Duodenal mucosa (tissue), 2 donors: ENCODE measurements at regions not wholly inside any gene's neighbourhood (a gene's known extent, or its start where the extent isn't known, plus 50 kb on each side); places are given as distances from the start of the nearest gene placed in this dataset.

Experiments
- H3K27ac ChIP-seq: one replicate; pipeline ENCODE4 v1.7.0; 2013; ENCODE audit warnings: low read depth, low read length
- H3K27me3 ChIP-seq, 2 donors: one replicate each; pipeline ENCODE4 v1.7.0; 2013; ENCODE audit warnings: low read length in 2 of 2, control low read depth in 1 of 2; ENCODE audit not compliant: insufficient read depth in 2 of 2, control insufficient read depth in 1 of 2
- H3K36me3 ChIP-seq, 2 donors: one replicate each; pipeline ENCODE4 v1.7.0; 2013; ENCODE audit warnings: low read length in 2 of 2, control low read depth in 1 of 2; ENCODE audit not compliant: insufficient read depth in 2 of 2, control insufficient read depth in 1 of 2
- H3K4me1 ChIP-seq, 2 donors: one replicate each; pipeline ENCODE4 v1.7.0; 2013; ENCODE audit warnings: low read length in 2 of 2, control low read depth in 1 of 2; ENCODE audit not compliant: insufficient read depth in 2 of 2, control insufficient read depth in 1 of 2
- H3K4me3 ChIP-seq, 2 donors: one replicate each; pipeline ENCODE4 v1.7.0; 2013; ENCODE audit warnings: low read length in 2 of 2, low read depth in 1 of 2
- H3K9ac ChIP-seq, 2 donors: one replicate each; pipeline ENCODE4 v1.7.0; 2013; ENCODE audit warnings: low read length in 2 of 2, low read depth in 1 of 2
- H3K9me3 ChIP-seq, 2 donors: one replicate each; pipeline ENCODE4 v1.7.0; 2013; ENCODE audit warnings: low read length in 2 of 2, control low read depth in 1 of 2; ENCODE audit not compliant: control insufficient read depth in 1 of 2

- H3K4me3 ChIP-seq, result no peak overlapping the region
Observed at GRCh38 chr4:149296503-149296902, 519.1 kb downstream of the IQCM start.

GRCh38 chr4:149296084-149296483 is 519.6 kb downstream of the IQCM start:
- Histone ChIP-seq H3K36me3 (no peaks in the 10 kb centered on the region), H3K4me3 (no peak overlapping the region), H3K9ac (no peak overlapping the region), H3K9me3 (no peaks in the 10 kb centered on the region), H3K27me3 (no peaks in the 10 kb centered on the region), H3K27ac (no peak overlapping the region), H3K4me1 (no peaks in the 10 kb centered on the region)

More at GRCh38 chr4:149296503-149296902, 519.1 kb downstream of the IQCM start:
- Histone ChIP-seq H3K27me3 (no peaks in the 10 kb centered on the region), H3K9ac (no peak overlapping the region), H3K9me3 (no peaks in the 10 kb centered on the region), H3K36me3 (no peaks in the 10 kb centered on the region), H3K27ac (no peak overlapping the region), H3K4me1 (no peaks in the 10 kb centered on the region)

- Histone ChIP-seq H3K27ac (no peak overlapping the region), H3K4me1 (no peaks in the 10 kb centered on the region), H3K4me3 (no peak overlapping the region), H3K36me3 (no peaks in the 10 kb centered on the region), H3K27me3 (no peaks in the 10 kb centered on the region), H3K9ac (no peak overlapping the region), H3K9me3 (no peaks in the 10 kb centered on the region)
Observed at GRCh38 chr4:149294601-149295000, 521.0 kb downstream of the IQCM start.

DNA sequence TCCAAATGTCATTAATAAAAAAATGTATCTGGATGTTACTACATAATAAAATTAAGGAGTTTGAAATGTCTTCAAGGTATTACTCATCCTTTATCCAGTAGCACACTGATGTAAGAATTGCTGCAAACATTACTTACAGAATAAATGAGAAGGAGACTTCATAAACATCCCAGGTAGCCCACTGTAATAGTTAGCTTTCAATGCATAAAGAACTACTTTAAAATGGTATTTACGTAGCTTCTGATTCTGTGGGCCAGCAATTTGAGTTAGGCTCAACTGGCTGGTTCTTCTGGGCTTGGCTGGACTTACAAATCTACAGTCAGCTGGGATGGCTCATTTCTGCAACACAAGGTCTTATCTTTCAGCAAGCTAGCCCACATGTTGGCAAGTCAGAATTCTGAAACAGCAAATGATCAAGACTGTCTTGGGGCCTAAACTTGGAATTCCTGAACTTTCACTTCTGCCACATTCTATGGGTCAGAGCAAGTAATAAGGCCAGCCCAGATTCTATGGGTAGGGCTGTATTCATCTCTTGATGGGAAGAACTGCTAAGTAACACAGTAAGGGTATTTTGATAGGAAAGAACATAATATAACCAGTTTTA is 522.5 kb downstream of the IQCM start:
- Histone ChIP-seq H3K9me3 (no peaks in the 10 kb centered on the region), H3K27ac (no peak overlapping the region), H3K4me3 (no peak overlapping the region), H3K27me3 (no peaks in the 10 kb centered on the region), H3K4me1 (no peaks in the 10 kb centered on the region), H3K36me3 (no peaks in the 10 kb centered on the region), H3K9ac (no peak overlapping the region)

DNA sequence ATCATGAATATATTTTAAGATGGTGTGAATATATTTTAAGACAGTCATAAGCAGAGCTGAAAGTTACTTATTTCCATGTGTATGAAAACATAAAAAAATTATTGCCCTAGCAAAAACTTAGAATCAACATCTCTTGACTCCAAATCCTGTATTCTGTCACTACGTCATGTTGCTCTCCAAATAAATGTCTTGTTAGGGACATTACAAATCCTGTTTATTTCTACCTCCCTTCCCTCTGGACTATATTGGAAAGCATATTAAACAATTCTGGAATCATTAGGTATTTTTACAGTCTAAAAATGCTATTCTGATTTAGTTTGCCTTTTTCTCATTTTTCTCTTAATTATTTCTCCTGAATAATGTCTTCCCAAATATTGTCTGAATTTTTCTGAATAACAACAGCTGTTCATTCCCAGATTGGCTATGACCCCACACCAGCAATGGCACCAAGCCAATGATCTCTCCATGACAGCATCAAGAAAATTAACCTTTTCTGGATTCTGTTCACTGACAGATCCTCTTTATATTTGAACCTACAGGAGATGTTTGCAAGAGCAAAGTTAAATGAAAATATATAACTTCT is 523.1 kb downstream of the IQCM start:
- Histone ChIP-seq H3K4me1 (no peaks in the 10 kb centered on the region), H3K36me3 (no peaks in the 10 kb centered on the region), H3K27ac (no peak overlapping the region), H3K27me3 (no peaks in the 10 kb centered on the region), H3K9ac (no peak overlapping the region), H3K4me3 (no peak overlapping the region), H3K9me3 (no peaks in the 10 kb centered on the region)

DNA sequence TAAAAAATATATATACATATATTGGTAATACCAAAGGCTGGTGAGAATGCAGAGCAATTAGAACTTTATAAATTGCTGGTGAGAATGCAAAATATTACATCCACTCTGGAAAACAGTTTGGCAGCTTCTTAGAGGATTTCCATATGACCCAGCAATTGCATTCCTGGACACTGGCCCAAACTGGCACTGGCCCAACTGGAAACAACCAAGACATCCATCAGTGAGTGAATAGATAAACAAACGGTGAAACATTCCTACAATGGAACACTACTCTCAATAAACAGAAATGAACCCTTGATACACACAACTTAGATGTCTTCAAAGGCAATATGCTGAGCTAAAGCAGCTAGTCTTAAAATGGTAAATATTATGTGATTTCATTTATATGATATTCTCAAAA is 524.2 kb downstream of the IQCM start:
- H3K27me3 ChIP-seq, result no peaks in the 10 kb centered on the region

GRCh38 chr4:149280806-149281205 is 534.8 kb downstream of the IQCM start:
- no peaks in the 10 kb centered on the region for H3K27me3 ChIP-seq
- no peaks in the 10 kb centered on the region for H3K36me3 ChIP-seq
- H3K4me3 ChIP-seq, result no peak overlapping the region
- no peaks in the 10 kb centered on the region for H3K9me3 ChIP-seq
- H3K4me1 ChIP-seq, result no peaks in the 10 kb centered on the region
- H3K9ac ChIP-seq, result no peak overlapping the region
- no peak overlapping the region for H3K27ac ChIP-seq

More for the DNA sequence above, 524.2 kb downstream of the IQCM start:
- H3K9ac ChIP-seq, result no peak overlapping the region
- H3K4me1 ChIP-seq, result no peaks in the 10 kb centered on the region
- H3K27ac ChIP-seq, result no peak overlapping the region
- H3K36me3 ChIP-seq, result no peaks in the 10 kb centered on the region
- H3K4me3 ChIP-seq, result no peak overlapping the region
- H3K9me3 ChIP-seq, result no peaks in the 10 kb centered on the region

GRCh38 chr4:149279776-149280175 is 535.9 kb downstream of the IQCM start:
- Histone ChIP-seq H3K9me3 (no peaks in the 10 kb centered on the region), H3K9ac (no peak overlapping the region), H3K36me3 (no peaks in the 10 kb centered on the region), H3K4me3 (no peak overlapping the region), H3K27ac (no peak overlapping the region), H3K27me3 (no peaks in the 10 kb centered on the region), H3K4me1 (no peaks in the 10 kb centered on the region)

GRCh38 chr4:149279331-149279730 is 536.3 kb downstream of the IQCM start:
- H3K9ac ChIP-seq, result no peak overlapping the region
- H3K36me3 ChIP-seq, result no peaks in the 10 kb centered on the region
- no peak overlapping the region for H3K4me3 ChIP-seq
- H3K27me3 ChIP-seq, result no peaks in the 10 kb centered on the region
- no peaks in the 10 kb centered on the region for H3K4me1 ChIP-seq
- no peaks in the 10 kb centered on the region for H3K9me3 ChIP-seq
- H3K27ac ChIP-seq, result no peak overlapping the region

DNA sequence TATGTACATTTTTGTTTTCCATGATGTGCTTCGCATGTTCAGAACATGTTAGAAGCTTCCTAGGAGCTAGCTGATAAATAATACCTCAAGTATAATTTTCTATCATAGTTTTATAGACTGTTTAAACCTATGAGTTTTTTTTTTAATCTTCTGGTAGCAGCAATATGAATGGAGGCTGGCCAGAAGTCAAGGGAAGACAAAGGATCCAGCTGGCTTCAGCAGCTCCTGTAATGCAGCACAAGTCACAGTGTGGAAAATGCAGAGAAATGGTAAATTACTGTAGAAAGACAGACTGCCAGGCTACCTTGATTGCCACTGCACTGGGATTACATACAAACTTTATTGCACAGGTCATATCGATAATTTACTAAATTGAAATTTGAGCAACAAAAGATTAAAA is 537.9 kb downstream of the IQCM start:
- Histone ChIP-seq H3K4me3 (no peak overlapping the region), H3K36me3 (no peaks in the 10 kb centered on the region)

More for the DNA sequence above, 537.9 kb downstream of the IQCM start:
- no peak overlapping the region for H3K27ac ChIP-seq
- no peaks in the 10 kb centered on the region for H3K4me1 ChIP-seq
- H3K27me3 ChIP-seq, result no peaks in the 10 kb centered on the region
- H3K9ac ChIP-seq, result no peak overlapping the region
- H3K9me3 ChIP-seq, result no peaks in the 10 kb centered on the region
